H1 (cell line): ENCODE measurements at regions not wholly inside any gene's neighbourhood (a gene's known extent, or its start where the extent isn't known, plus 50 kb on each side); places are given as distances from the start of the nearest gene placed in this dataset.

Source experiments
- CBX5 ChIP-seq: fragments of 300-800, 300-1000 bp; sonication (generic); IDR thresholded peaks from 2 replicates; pipeline ENCODE4 v1.7.1; 2016; ENCODE audit warnings: antibody characterized with exemption, low read length, low read depth
- EGR1 ChIP-seq: IDR thresholded peaks from 2 replicates; pipeline ENCODE4 v1.6.1; 2011; ENCODE audit warnings: low read depth, low read length, borderline replicate concordance
- KDM5A ChIP-seq: fragments of 200-600 bp; IDR thresholded peaks from 2 replicates; pipeline ENCODE4 v1.7.1; 2012; ENCODE audit warnings: mild to moderate bottlenecking, low read length, inconsistent platforms, mixed read lengths
- POLR2A ChIP-seq, 2 experiments: IDR thresholded peaks; 1 replicate in 1 of 2; 2 replicates in 1 of 2; pipeline ENCODE4 v1.6.1; 2011; ENCODE audit warnings: low read depth in 2 of 2, low read length in 2 of 2, mild to moderate bottlenecking in 2 of 2; ENCODE audit errors: control extremely low read depth in 1 of 2
- POLR2AphosphoS5 ChIP-seq: IDR thresholded peaks from 2 replicates; pipeline ENCODE4 v1.6.1; 2011; ENCODE audit warnings: low read depth, low read length
- RAD21 ChIP-seq, 2 experiments: IDR thresholded peaks in 1 of 2; conservative IDR thresholded peaks in 1 of 2; 2 replicates each; pipeline ENCODE4 v1.6.1; 2011; ENCODE audit warnings: low read depth in 2 of 2, low read length in 2 of 2, improper control_type of control experiment in 1 of 2, inconsistent platforms in 1 of 2, mild to moderate bottlenecking in 1 of 2, moderate library complexity in 1 of 2
- SP1 ChIP-seq: IDR thresholded peaks from 2 replicates; pipeline ENCODE4 v1.6.1; 2011; ENCODE audit warnings: low read depth, low read length
- SP2 ChIP-seq: IDR thresholded peaks from 2 replicates; pipeline ENCODE4 v1.6.1; 2012; ENCODE audit warnings: mild to moderate bottlenecking, low read length, inconsistent platforms
- TAF1 ChIP-seq: IDR thresholded peaks from 2 replicates; pipeline ENCODE4 v1.6.1; 2011; ENCODE audit warnings: mild to moderate bottlenecking, low read depth, low read length
- YY1 ChIP-seq: IDR thresholded peaks from 2 replicates; pipeline ENCODE4 v1.6.1; 2011; ENCODE audit warnings: low read depth, mild to moderate bottlenecking, low read length
- TF ChIP-seq, protein P1 (sequence below), 3 experiments: IDR thresholded peaks; 1 replicate in 2 of 3; 2 replicates in 1 of 3; pipeline versions ENCODE4 v1.5.1 to v1.6.1; 2011; ENCODE audit warnings: low read length in 3 of 3, mild to moderate bottlenecking in 3 of 3, inconsistent platforms in 2 of 3, low read depth in 1 of 3, moderate library complexity in 1 of 3; ENCODE audit not compliant: insufficient read depth in 1 of 3; ENCODE audit errors: control extremely low read depth in 1 of 3
- TF ChIP-seq, protein P2 (sequence below): IDR thresholded peaks from 2 replicates; pipeline ENCODE4 v1.6.1; 2011; ENCODE audit warnings: low read length, improper control_type of control experiment

DNA sequence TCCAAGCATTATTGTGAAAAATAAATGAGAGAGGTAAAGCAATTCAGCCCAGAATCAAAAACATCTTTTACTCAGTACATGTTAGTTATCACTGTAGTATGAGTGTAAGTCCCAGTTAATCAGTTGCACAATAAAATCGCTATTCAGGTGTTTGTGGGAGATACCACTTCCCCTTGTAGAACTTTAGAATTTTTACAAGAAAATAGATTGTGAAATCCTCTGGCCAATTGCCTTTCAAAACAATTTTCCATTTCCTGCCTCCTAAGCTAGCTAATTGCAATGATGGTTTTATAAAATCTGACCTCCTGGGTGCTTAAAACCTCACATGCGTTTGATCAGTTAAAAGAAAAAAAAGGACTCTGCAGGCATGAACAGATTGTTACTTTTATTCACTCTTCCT, 332.5 kb downstream of the PID1 start:
- TF ChIP-seq POLR2A (IDR thresholded peaks at IDR 0.05; ENCODE audit: control extremely low read depth in 1 of 2, low read depth in 2 of 2, low read length in 2 of 2) (no peak), SP1 (no peak), POLR2AphosphoS5 (no peak), RAD21 (IDR thresholded peaks at IDR 0.05 in 1 of 2, conservative IDR thresholded peaks at IDR 0.05 in 1 of 2; ENCODE audit: low read depth in 2 of 2, low read length in 2 of 2) (no peak), SP2 (no peak), YY1 (no peak), CBX5 (no peak), TAF1 (no peak), KDM5A (no peak), EGR1 (no peak)
- TF ChIP-seq, protein P1, sequence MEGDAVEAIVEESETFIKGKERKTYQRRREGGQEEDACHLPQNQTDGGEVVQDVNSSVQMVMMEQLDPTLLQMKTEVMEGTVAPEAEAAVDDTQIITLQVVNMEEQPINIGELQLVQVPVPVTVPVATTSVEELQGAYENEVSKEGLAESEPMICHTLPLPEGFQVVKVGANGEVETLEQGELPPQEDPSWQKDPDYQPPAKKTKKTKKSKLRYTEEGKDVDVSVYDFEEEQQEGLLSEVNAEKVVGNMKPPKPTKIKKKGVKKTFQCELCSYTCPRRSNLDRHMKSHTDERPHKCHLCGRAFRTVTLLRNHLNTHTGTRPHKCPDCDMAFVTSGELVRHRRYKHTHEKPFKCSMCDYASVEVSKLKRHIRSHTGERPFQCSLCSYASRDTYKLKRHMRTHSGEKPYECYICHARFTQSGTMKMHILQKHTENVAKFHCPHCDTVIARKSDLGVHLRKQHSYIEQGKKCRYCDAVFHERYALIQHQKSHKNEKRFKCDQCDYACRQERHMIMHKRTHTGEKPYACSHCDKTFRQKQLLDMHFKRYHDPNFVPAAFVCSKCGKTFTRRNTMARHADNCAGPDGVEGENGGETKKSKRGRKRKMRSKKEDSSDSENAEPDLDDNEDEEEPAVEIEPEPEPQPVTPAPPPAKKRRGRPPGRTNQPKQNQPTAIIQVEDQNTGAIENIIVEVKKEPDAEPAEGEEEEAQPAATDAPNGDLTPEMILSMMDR (IDR thresholded peaks at IDR 0.05; ENCODE audit: control extremely low read depth in 1 of 3, insufficient read depth in 1 of 3, low read depth in 1 of 3, low read length in 3 of 3), result no peak
- TF ChIP-seq, protein P2, sequence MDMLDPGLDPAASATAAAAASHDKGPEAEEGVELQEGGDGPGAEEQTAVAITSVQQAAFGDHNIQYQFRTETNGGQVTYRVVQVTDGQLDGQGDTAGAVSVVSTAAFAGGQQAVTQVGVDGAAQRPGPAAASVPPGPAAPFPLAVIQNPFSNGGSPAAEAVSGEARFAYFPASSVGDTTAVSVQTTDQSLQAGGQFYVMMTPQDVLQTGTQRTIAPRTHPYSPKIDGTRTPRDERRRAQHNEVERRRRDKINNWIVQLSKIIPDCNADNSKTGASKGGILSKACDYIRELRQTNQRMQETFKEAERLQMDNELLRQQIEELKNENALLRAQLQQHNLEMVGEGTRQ, result no peak
